Gastrocnemius medialis (tissue), 4 donors: ENCODE measurements at regions not wholly inside any gene's neighbourhood (a gene's known extent, or its start where the extent isn't known, plus 50 kb on each side); places are given as distances from the start of the nearest gene placed in this dataset.

ENCODE experiments used
- ATAC-seq, 2 donors: fragments of 150-250 bp; one replicate each; pipeline ENCODE4 v1.9.1; 2016
- DNase-seq, 2 donors: peaks; one replicate each; pipeline ENCODE4 v3.0.0-alpha.2; 2019
- H3K27ac ChIP-seq, 4 donors: fragments of 200-600 bp; sonication (generic); 1 replicate in 1 of 4; 2 replicates in 3 of 4; pipeline ENCODE4 v1.5.1; 2016 to 2018; ENCODE audit warnings: mild to moderate bottlenecking in 2 of 4, moderate library complexity in 1 of 4
- H3K27me3 ChIP-seq, 3 donors: fragments of 200-600 bp; sonication (generic) in 2 of 3; 1 replicate in 1 of 3; 2 replicates in 2 of 3; pipeline versions ENCODE4 v1.5.1 to v1.6.0; 2016 to 2019; ENCODE audit warnings: mild to moderate bottlenecking in 1 of 3, moderate library complexity in 1 of 3
- H3K36me3 ChIP-seq, 2 donors: fragments of 200-600 bp; sonication (generic) in 1 of 2; one replicate each; pipeline ENCODE4 v1.5.1; 2017 to 2018
- H3K4me1 ChIP-seq, 2 donors: fragments of 200-600 bp; sonication (generic) in 1 of 2; one replicate each; pipeline ENCODE4 v1.5.1; 2016 to 2017; ENCODE audit warnings: mild to moderate bottlenecking in 2 of 2
- H3K4me3 ChIP-seq, 4 donors: fragments of 200-600 bp; sonication (generic) in 3 of 4; 1 replicate in 1 of 4; 2 replicates in 3 of 4; pipeline ENCODE4 v1.5.1; 2016 to 2019; ENCODE audit warnings: mild to moderate bottlenecking in 2 of 4
- H3K9me3 ChIP-seq, 3 donors: fragments of 200-600 bp; sonication (generic) in 2 of 3; 1 replicate in 1 of 3; 2 replicates in 2 of 3; pipeline ENCODE4 v1.5.1; 2016 to 2019
- POLR2A ChIP-seq, 2 donors: fragments of 450-650 bp; IDR thresholded peaks; one replicate each; pipeline ENCODE4 v1.6.1; 2017; ENCODE audit warnings: antibody characterized with exemption in 2 of 2, mild to moderate bottlenecking in 2 of 2, moderate library complexity in 2 of 2
- in situ Hi-C, 4 donors: fragments of 200-750 bp; cut with MboI; loops; one replicate each; pipeline versions ENCODE4 v1.15.0 to v1.8.0; 2017; ENCODE audit warnings: low sequenced_read_pairs in 4 of 4
- intact Hi-C: fragments of 100-400 bp; cut with DNase I; formaldehyde crosslinking; loops from one replicate; pipeline ENCODE4 v1.15.1; 2023; ENCODE audit warnings: low total_unique reads
- TF ChIP-seq, protein P1 (sequence below), 5 experiments: fragments of 450-650 bp in 3 of 5; fragments of 200-600 bp in 2 of 5; sonication (generic) in 2 of 5; IDR thresholded peaks in 4 of 5; conservative IDR thresholded peaks in 1 of 5; 1 replicate in 4 of 5; 2 replicates in 1 of 5; pipeline ENCODE4 v1.5.1; 2016 to 2019; ENCODE audit warnings: antibody characterized with exemption in 5 of 5, mild to moderate bottlenecking in 3 of 5, moderate library complexity in 3 of 5

DNA sequence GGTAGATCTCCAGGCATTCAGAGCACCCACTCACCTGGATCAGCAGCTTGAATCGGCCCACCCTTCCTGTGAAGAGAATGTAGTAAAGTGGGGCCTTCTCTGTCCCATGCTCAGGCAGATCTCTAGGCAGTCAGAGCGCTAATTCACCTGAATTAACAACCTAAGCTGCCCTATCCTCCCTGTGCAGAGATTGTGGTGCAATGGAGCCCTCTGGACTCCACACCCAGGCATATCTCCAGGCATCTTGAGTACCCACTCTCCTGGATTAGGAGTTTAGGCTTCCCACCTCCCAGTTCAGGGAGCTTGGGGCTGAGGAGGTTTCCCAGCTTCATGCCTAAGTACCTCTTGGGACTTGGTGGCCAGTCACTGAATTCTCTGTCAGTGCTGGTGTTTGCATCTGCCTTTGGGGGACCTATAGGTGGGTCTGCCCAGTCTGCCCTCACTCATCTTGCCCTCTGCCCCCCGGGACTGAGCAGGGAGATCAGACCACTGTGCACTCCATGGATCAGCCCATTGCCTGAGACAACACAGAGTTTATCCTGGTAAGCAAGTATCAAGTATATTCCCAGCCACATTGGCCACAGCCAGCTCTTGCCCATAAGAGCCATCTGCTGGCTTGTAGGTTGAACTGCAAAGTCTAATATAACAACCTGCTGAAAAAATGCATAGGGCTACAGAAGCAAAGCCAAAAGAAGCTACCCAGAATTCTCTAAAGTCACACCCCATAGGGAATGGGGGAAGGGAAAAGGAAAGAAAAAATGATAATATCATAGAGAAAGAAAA is 372.9 kb downstream of the KLHL13 start:
- no peaks in the 10 kb centered on the region for H3K4me1 ChIP-seq
- H3K36me3 ChIP-seq, result no peaks in the 10 kb centered on the region
- TF ChIP-seq, protein P1, sequence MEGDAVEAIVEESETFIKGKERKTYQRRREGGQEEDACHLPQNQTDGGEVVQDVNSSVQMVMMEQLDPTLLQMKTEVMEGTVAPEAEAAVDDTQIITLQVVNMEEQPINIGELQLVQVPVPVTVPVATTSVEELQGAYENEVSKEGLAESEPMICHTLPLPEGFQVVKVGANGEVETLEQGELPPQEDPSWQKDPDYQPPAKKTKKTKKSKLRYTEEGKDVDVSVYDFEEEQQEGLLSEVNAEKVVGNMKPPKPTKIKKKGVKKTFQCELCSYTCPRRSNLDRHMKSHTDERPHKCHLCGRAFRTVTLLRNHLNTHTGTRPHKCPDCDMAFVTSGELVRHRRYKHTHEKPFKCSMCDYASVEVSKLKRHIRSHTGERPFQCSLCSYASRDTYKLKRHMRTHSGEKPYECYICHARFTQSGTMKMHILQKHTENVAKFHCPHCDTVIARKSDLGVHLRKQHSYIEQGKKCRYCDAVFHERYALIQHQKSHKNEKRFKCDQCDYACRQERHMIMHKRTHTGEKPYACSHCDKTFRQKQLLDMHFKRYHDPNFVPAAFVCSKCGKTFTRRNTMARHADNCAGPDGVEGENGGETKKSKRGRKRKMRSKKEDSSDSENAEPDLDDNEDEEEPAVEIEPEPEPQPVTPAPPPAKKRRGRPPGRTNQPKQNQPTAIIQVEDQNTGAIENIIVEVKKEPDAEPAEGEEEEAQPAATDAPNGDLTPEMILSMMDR (IDR thresholded peaks at IDR 0.05 in 4 of 5, conservative IDR thresholded peaks at IDR 0.05 in 1 of 5), result no peak
- no peak for TF ChIP-seq POLR2A (IDR thresholded peaks at IDR 0.05)
- in situ Hi-C loops, result no loop called here
- ATAC-seq, result no peak
- no peak overlapping the region for H3K27ac ChIP-seq
- H3K27me3 ChIP-seq, result no peaks in the 10 kb centered on the region
- DNase-seq, result no peak
- intact Hi-C loops, result no loop called here
- no peak overlapping the region for H3K4me3 ChIP-seq
- no peaks in the 10 kb centered on the region for H3K9me3 ChIP-seq

DNA sequence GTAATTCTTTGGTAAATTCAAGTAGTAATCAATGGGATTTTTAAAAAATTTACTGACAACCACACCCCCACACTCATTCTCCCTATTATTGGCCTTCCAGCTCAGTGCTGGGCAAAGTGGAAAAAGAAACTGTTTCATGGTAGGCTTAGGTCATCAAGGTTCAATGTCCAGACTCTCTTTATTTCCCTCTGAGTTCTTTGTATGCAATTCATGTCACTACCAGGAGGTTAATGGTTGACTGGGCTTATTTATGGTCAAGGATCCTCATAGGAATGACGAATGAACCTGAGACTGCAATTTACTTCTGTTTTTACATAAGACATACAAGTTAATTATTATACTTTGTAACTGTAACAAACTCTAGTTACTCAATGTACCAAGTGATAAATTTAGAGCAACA is 403.2 kb downstream of the KLHL13 start:
- in situ Hi-C loops, result no loop called here
- no peaks in the 10 kb centered on the region for H3K36me3 ChIP-seq
- no peaks in the 10 kb centered on the region for H3K4me1 ChIP-seq
- DNase-seq (no peak), ATAC-seq (no peak)
- no peaks in the 10 kb centered on the region for H3K9me3 ChIP-seq
- intact Hi-C loops, result no loop called here
- TF ChIP-seq, protein P1 (IDR thresholded peaks at IDR 0.05 in 4 of 5, conservative IDR thresholded peaks at IDR 0.05 in 1 of 5), result no peak
- TF ChIP-seq POLR2A (IDR thresholded peaks at IDR 0.05), result no peak
- H3K27ac ChIP-seq, result no peak overlapping the region
- H3K27me3 ChIP-seq, result no peaks in the 10 kb centered on the region
- no peak overlapping the region for H3K4me3 ChIP-seq

DNA sequence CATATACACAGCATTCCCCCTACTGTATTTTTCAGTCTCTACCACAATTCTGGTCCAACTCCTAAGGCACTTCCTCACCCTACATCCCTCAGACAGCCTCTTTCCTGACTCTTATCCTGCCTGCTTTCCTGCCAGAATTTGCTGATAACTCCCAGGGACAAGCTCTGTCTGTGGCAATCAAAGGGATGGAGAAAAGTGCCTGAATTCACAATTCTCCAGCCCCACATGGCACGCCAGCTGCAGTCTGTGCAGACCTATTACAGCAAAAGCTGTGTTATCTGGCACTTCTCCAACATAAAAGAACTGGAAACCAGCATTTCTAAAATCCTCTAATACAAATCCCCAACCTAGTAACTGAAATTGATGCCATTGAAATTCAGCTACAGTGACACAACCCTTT is 404.8 kb downstream of the KLHL13 start:
- TF ChIP-seq POLR2A (IDR thresholded peaks at IDR 0.05), result no peak
- TF ChIP-seq, protein P1 (IDR thresholded peaks at IDR 0.05 in 4 of 5, conservative IDR thresholded peaks at IDR 0.05 in 1 of 5), result no peak
- Histone ChIP-seq H3K27ac (no peak overlapping the region), H3K4me1 (no peaks in the 10 kb centered on the region), H3K4me3 (no peak overlapping the region), H3K36me3 (no peaks in the 10 kb centered on the region), H3K9me3 (no peaks in the 10 kb centered on the region), H3K27me3 (no peaks in the 10 kb centered on the region)
- DNase-seq (no peak), ATAC-seq (no peak)
- intact Hi-C loops, result no loop called here
- in situ Hi-C loops, result no loop called here

DNA sequence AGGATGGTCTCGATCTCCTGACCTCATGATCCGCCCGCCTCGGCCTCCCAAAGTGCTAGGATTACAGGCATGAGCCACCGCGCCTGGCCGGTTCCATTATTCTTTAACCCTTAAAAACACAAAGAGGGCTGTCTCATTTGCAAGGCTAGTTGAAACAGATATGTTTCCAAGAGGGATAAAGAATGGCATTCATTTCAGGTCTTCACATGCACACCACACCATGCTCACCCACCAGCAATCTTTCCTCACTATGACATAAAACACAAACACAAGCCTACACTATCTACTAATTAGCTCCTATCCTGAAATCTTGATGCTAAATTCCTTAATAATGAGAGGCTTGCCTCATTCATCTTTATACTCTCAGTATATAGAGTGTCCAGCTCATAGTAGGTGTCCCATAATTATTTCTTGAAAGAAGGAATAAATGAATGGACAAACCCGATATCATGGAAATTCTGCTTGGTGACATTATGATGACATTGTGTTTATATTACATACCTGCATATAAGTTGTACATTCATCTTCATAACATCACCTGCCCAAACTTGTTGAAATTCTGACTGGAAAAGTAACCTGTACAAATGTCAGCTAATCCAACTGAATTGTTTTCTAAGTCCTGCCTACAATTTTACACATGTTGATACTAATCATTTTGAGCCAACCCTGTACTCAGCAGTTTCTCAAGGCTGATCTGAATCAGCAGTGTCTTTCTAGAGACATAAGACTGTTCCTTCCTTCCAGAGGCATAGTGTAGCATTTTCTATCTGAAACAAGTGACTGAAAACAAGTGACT is 408.5 kb downstream of the KLHL13 start:
- in situ Hi-C loops, result no loop called here
- Histone ChIP-seq H3K36me3 (no peaks in the 10 kb centered on the region), H3K4me1 (no peaks in the 10 kb centered on the region), H3K27ac (no peak overlapping the region), H3K4me3 (no peak overlapping the region), H3K27me3 (no peaks in the 10 kb centered on the region), H3K9me3 (no peaks in the 10 kb centered on the region)
- intact Hi-C loops, result no loop called here
- TF ChIP-seq, protein P1 (IDR thresholded peaks at IDR 0.05 in 4 of 5, conservative IDR thresholded peaks at IDR 0.05 in 1 of 5), result no peak
- no peak for TF ChIP-seq POLR2A (IDR thresholded peaks at IDR 0.05)
- ATAC-seq (no peak), DNase-seq (no peak)
